ENCODE measurements at regions not wholly inside any gene's neighbourhood (a gene's known extent, or its start where the extent isn't known, plus 50 kb on each side); places are given as distances from the start of the nearest gene placed in this dataset.
A peak's percentile ranks its signal among the peaks of the same experiment; 100 is the strongest.
"Not testable (repeated sequence)": the region's sequence is repeated elsewhere in the genome, so short reads cannot be mapped to it uniquely, and the experiment has no call there.

GRCh38 chr12:9348906-9349518, 140.8 kb upstream of the PZP start:
- no peak for DNase-seq (ENCODE audit: low spot score)
- ATAC-seq: no peak
- intact Hi-C loops (cut with DNase I): no loop called here

- no peak for DNase-seq (ENCODE audit: low spot score)
- intact Hi-C loops (cut with DNase I): no loop called here
- ATAC-seq: no peak
These were observed 139.3 kb upstream of the PZP start for GRCh38 chr12:9347328-9348127.

DNA sequence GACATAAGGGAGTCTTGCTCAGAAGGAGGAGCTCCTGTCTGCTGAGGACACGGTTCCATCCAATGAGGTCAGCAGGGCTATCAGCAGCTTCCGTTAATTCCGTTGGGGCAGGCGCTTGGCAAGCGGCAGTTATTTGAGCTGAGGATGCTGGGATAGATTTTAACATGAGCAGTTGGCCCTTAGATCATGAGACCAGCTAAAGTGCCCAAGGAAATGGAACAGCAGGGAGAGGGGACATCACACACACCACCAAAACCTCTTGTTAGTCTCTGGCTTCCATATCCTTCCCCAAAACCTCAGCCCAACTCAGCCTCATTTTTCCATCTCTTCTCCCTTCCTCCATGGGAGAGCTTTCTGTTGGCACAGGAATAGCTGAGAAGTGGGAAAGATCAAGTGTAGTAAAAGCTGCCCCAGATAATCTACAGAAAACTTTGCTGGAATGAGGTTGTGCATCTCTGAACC, 138.7 kb upstream of the PZP start:
- ATAC-seq: no peak

GRCh38 chr12:9345171-9345570, 137.0 kb upstream of the PZP start:
- intact Hi-C loops (cut with DNase I): no loop called here
- ATAC-seq (no peak), DNase-seq (ENCODE audit: low spot score) (no peak)

More for the DNA sequence above, 138.7 kb upstream of the PZP start:
- DNase-seq (ENCODE audit: low spot score): no peak
- intact Hi-C loops (cut with DNase I): no loop called here

- ATAC-seq: peak; percentile 61
- intact Hi-C loops (cut with DNase I): no loop called here
These were observed 136.3 kb upstream of the PZP start for GRCh38 chr12:9344541-9344940.

DNA sequence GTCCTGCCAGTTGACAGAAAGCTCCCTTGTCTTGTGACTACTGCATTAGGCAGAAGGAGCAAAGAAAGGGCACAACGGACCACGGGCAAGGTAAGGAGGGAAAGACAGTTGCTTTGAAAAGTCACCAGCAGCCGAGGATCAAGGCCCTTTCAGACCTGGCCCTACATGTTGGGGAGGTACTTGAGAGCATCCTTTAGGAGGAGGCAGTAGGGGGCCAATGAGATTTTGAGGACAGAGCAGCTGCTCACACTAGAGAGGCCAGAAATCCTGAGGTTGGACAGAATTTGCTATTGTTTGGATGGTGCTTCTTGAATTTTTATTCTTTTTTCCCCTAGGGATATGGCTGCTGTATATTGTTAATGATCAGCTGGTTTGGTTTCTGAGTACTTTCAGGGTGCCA, 135.5 kb upstream of the PZP start:
- intact Hi-C loops (cut with DNase I): no loop called here
- ATAC-seq (no peak), DNase-seq (ENCODE audit: low spot score) (no peak)

More at GRCh38 chr12:9344541-9344940, 136.3 kb upstream of the PZP start:
- no peak for DNase-seq (ENCODE audit: low spot score)

DNA sequence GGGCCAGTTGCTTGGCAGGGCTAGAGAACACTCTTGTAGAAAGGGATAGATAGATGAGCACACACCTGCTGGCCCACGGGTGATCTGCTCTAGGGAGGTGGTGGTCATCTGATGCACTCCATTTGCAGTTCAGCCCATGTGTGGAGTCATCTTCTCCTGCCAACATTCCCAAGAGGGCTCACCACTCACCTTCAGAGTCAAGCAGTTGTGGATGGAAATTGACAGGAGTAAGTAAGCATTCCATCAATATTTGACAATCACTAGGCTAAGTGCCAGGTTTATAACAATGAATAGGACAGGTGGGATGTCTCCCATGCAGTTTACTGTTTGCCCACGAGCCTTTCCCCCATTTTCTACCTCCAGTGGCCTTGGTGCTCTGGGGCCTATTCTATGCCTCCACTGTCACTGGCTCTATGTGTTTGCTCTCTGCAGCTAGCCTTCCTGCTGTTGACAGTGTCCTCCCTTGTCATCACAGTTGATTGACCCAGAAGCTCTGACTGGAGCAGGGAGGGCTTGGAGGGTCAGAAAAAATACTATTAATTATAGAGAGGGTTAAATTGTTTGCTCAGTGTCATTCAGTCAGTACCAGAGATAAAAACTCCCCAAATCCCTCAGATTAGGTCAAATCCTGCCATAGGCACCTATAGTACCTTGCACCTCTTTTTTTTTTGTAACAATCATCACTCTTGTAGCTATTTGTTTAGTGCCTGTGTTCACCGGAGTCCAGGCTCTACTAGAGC, 134.6 kb upstream of the PZP start:
- ATAC-seq (no peak), DNase-seq (ENCODE audit: low spot score) (no peak)
- intact Hi-C loops (cut with DNase I): no loop called here

GRCh38 chr12:9341260-9341585, 133.0 kb upstream of the PZP start:
- ATAC-seq: no peak
- DNase-seq (ENCODE audit: low spot score): no peak
- intact Hi-C loops (cut with DNase I): no loop called here

- DNase-seq (ENCODE audit: low spot score) (no peak), ATAC-seq (no peak)
- intact Hi-C loops (cut with DNase I): no loop called here
These were observed 132.4 kb upstream of the PZP start for GRCh38 chr12:9340422-9341259.

DNA sequence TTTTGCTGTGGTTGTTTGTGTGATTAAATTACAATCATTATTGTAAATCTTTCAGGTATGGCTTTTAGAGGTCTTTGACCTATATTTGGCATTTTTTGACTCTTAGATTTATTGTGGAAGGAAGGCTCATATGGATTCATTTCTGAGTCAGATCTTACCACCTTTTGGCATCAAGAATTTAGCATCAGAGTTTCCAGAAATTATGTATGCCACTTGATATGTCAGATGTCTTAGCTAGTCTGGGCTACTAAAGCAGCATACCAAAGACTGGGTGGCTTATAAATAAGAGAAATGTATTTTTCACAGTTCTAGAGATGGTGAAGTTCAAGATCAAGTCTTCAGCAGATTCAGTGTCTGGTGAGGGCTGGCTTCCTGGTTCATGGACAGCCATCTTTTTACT, 129.5 kb upstream of the PZP start:
- ATAC-seq (no peak), DNase-seq (ENCODE audit: low spot score) (no peak)
- intact Hi-C loops (cut with DNase I): loop anchor here (1.0 kb wide), 1 partner anchor 20 kb away; no protein-coding TSS in a partner anchor

DNA sequence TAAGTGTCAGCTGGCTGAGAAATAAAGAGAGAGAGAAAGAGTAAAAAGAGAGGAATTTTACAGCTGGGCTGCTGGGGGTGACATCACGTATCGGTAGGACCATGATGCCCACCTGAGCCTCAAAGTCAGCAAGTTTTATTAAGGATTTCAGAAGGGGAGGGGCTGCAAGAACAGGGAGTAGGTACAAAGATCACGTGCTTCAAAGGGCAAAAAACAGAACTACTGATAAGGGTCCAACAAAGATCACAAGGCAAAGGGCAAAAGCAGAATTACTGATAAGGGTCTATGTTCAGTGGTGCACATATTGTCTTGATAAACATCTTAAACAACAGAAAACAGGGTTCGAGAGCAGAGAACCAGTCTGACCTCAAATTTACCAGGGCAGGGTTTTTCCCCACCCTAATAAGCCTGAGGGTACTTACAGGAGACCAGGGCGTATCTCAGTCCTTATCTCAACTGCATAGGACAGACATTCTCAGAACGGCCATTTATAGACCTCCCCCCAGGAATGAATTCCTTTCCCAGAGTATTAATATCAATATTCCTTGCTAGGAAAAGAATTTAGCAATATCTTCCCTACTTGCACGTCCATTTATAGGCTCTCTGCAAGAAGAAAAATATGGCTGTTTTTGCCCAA, 128.3 kb upstream of the PZP start:
- DNase-seq (ENCODE audit: low spot score); ATAC-seq; intact Hi-C loops (cut with DNase I): not testable (repeated sequence)

DNA sequence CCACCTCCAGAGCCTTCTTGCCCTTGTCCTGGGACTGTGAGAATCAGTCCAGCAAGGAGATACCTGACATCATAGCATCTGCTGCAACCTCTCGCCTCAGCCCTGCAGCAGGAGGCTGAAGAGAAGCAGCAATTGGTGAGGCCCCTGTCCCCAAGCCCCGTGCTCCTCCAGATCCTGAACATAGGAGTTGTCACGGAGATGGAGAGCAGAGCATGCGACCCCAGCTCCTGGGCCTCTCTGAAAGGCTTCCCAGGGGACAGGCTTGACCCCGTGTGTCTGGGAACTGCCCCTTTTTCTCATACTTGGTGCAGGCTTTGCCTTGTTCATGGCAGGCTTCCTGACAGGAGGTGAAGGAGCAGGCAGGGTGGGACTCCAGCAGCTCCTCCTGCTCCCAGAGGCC, 127.7 kb upstream of the PZP start:
- intact Hi-C loops (cut with DNase I): no loop called here
- DNase-seq (ENCODE audit: low spot score) (no peak), ATAC-seq (no peak)

GRCh38 chr12:9334964-9335363, 126.8 kb upstream of the PZP start:
- DNase-seq (ENCODE audit: low spot score) (no peak), ATAC-seq (no peak)
- intact Hi-C loops (cut with DNase I): no loop called here

DNA sequence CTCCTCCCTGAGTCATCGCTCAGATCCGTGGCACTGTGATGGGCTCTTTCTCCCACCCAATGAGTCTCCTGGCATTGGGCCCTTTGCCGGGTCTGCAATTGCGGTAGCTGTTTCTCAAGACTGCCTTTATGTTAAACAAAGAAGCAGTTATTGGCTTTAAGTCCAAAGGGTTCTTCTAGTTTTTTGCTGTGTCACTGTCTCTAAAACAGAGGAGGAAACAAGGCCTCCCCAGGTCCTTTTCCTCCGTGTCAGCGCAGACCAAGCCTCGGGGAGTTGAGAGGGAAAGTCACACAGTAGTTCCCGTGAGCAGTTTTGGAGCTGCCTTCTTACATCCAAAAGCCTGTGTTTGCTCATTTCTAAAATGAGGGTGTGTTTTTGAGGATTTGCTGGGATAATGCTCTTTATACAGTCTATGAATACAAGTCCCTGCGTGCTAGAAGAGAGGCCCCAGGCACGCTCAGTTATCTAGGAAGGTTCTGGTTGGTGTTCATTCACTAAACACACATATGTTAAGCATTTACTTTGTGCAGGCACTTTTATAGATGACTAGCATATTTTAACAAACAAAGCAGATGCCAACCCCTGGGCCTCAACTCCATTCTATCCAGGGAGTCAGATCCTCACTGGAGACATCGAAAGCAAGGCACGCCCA, 126.0 kb upstream of the PZP start:
- ATAC-seq: no peak
- DNase-seq (ENCODE audit: low spot score): no peak
- intact Hi-C loops (cut with DNase I): no loop called here

DNA sequence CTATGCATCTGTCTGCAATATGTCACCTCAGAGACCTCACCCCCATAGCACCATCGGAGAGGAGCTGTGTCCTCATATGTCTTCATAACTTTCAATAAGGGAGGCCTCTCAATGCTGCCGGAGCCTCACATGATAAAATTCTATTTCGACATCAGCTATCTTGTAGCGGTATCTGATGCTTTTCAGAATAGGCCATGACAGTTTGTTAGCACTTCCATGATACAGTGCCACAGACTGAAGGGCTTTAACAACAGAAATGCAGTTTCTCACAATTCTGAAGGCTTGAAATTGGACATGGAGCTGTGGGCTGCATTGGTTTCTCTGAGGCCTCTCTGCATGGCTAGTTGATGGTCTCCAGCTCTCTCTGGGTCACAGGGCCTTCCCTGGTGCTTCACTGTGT, 125.0 kb upstream of the PZP start:
- no peak for ATAC-seq
- no peak for DNase-seq (ENCODE audit: low spot score)
- intact Hi-C loops (cut with DNase I): no loop called here

DNA sequence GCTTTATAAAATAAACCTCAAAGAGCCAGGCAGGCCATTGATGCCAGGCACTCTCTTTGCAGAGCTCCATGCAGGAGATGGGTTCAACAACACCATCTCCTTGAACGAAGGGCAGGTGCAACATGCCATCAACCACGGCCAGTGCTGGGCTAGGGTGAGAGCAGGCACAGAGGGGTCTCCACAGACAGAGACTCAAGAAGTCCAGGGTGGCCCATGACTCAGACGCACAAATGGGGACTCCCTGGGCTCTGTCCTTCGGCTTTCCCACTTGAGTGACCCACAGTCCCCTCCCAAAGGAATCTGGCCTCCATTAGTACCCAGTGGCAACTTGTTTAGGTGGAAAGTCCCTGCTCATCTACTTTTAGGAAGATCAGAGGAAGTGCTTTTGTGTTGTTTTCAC, 124.4 kb upstream of the PZP start:
- DNase-seq (ENCODE audit: low spot score) (no peak), ATAC-seq (no peak)
- intact Hi-C loops (cut with DNase I): no loop called here

DNA sequence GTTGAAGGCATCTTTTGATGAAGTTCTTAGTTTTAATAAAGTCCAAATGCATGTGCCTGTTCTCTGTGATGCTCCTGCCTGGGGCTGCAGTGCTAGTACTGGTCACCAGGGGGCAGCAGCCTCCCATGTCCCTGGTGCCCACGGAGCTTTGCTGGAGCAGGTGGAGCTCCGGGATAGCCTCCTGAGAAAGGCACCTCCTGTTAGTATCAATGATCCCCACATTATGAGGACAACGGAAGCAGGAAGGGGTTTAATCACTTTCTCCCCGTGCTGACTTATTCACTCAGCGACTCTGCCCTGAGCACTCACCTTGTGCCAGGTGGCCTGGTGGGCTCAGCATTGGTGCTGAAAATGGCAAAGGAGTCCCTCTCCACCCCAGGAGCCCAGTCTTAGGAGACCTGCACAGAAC, 123.0 kb upstream of the PZP start:
- intact Hi-C loops (cut with DNase I): no loop called here
- DNase-seq (ENCODE audit: low spot score): peak; percentile 82
- peak; percentile 84 for ATAC-seq

DNA sequence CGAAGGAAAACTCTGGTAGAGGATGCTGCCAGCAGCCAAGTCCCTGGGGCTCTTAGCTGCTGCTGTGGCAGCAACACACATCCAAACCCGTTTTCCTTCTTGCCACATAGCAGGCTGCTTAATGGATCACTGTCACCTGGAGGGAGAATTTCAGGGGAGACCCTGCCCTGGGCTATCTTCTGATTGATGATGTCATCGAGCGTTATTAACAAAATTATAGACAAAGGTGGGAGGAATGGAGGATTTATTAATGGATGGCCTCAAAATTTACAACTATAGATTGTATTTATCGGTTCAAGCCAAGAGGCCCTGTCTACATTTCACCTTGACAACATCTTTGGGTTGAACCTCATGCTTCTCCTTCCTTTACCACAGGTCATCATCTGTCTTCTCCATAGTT, 120.8 kb upstream of the PZP start:
- no peak for ATAC-seq
- intact Hi-C loops (cut with DNase I): no loop called here
- DNase-seq (ENCODE audit: low spot score): no peak
